DMS 273 (cell line): ENCODE measurements at regions not wholly inside any gene's neighbourhood (a gene's known extent, or its start where the extent isn't known, plus 50 kb on each side); places are given as distances from the start of the nearest gene placed in this dataset.
"Not testable (repeated sequence)": the region's sequence is repeated elsewhere in the genome, so short reads cannot be mapped to it uniquely, and the experiment has no call there.

Experiments used
- DNase-seq: peaks from one replicate; lab custom pipeline; 2025; ENCODE audit not compliant: unreplicated experiment; lab: John Stamatoyannopoulos, UW

DNA sequence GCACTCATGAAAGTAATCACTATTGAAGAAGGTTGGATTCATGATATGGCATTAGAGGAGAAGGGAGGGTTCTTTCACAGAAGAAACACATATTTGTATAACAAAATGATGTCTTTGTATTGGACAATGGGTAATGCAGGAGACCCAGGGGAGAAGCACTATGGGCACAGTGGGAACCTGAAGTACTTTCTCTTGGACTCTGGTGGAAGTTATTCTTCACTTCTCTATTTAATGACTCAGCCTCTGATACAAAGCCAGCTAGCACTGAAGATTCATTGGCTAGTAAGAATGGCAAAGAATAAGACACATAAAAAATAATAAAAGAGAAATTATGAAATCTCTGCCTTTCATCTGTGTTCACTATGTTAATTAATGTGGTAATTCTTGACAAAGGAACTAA is 149.9 kb upstream of the PRR16 start:
- no peak for DNase-seq

DNA sequence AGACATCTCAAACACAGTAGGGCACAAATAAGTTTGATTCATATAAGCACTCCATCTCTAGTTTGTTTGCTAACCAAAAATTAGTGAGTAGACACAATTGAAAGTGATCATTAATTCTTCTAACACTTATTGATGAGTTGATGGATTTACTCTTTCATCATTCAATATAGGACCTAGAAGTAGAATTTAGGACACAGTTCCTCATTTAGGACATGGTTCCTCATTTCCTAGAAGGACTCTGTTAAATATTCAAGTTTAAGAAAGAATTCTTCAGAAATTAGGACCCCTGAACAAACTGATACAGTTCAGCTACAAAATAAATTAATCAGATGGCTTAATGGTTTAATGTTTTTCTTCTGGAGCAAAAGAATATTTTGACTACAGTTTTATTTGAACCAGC is 143.5 kb upstream of the PRR16 start:
- DNase-seq: no peak

DNA sequence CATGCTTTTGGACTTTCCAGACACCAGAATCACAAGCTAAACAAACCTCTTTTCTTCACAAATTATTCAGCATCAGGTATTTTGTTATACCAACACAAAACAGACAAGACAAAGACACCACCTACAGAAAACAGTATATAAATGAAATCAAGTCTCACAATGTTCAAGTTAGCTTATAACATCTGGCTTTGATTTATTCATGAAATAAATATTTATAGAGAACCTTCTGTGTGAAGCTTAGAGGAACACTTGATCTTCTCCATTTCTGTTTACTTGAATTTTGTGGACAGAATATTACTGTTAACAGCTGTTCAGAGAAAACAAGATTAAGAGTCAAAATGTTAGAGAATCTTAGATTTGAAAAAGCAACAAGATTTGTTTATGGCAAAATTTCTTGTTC is 137.4 kb upstream of the PRR16 start:
- no peak for DNase-seq

DNA sequence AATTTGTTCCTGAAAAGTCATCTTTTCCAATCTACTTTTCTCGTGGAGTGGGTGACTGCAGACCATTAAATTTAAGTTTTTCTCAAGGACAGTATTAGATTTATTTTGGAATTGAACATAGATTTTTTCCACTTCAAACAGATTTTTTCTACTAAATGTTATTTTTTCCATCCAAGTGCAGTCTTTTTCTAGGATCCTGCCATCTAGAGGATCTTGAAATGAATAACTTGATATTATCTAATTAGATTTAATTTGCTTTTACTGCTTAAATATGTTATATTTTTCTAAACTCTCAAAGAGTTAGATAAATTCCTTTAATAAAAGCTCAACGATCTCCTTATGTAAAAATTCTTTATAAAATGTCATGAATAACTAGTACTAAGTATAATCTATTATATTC is 136.9 kb upstream of the PRR16 start:
- DNase-seq: no peak

DNA sequence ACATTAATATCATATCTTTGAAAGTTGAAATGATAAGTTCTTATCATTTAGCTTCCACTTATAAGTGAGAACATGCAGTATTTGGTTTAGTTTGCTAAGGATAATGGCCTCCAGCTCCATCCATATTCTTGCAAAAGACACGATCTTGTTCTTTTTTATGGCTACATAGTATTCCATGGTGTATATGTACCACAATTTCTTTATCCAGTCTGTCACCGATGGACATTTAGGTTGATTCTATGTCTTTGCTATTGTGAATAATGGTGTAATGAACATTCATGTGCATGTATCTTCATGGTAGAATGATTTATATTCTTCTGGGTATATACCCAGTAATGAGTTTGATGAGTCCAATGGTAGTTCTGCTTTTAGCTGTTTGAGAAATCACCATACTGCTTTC is 135.0 kb upstream of the PRR16 start:
- DNase-seq: no peak

DNA sequence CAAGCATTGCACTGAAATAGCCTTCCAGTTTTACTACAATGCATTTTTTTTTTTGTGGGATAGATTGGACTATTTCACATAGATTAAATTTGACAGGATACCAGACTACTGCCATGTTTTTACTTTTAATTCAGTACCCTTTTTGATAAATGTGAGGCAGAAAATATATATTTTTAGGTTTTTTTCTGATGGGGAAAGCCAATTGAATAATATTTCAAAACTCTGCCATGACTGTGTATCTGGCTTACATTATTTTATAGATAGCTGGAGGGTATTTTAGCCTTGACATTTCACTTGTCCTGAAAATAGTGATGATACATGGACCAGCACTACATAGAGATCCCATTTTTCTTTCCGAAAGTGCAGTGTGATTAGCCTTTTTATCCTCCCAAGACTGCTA is 133.5 kb upstream of the PRR16 start:
- DNase-seq: no peak

DNA sequence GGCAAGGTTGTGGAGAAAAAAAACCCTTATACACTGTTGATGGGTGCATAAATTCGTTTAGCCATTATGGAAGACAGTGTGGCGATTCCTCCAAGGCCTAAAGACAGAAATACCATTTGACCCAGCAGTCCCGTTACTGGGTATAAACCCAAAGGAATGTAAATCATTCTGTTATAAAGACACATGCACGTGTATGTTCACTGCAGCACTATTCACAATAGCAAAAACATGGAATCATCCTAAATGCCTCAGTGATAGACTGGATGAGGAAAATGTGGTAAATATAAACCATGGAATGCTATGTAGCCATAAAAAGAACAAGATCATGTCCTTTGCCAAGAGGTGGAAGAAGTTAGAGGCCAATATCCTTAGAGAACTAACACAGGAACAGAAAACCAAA is 119.9 kb upstream of the PRR16 start:
- DNase-seq: no peak

DNA sequence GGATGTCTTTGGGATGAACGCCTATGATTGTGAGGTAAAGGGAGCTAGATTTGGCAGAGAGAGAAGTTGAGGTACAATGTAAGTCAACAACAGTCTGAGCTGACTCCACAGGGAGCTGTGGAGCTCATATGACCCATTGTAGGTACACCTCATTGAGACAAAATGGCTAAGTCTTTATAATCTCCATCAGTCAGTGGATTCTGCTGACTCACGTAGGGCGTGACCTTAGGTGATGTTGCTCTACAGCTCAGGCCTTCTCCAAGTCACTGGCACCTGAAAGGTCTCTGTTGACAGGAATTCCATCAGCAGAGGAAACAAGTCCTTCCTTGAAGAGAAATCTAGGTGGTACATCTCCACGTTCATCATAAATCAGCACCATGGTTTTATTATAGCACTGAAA is 118.2 kb upstream of the PRR16 start:
- DNase-seq: no peak

DNA sequence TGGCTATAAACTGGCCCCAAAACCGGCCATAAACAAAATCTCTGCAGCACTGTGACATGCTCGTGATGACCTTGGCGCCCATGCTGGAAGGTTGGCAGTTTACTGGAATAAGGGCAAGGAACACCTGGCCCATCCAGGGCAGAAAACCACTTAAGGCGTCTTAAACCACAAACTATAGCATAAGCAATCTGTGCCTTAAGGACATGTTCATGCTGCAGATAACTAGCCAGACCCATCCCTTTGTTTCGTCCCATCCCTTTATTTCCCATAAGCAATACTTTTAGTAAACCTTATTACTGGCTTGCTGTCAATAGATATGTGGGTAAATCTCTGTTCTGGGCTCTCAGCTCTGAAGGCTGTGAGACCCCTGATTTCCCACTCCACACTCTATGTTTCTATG is 113.0 kb upstream of the PRR16 start:
- not testable (repeated sequence) for DNase-seq

DNA sequence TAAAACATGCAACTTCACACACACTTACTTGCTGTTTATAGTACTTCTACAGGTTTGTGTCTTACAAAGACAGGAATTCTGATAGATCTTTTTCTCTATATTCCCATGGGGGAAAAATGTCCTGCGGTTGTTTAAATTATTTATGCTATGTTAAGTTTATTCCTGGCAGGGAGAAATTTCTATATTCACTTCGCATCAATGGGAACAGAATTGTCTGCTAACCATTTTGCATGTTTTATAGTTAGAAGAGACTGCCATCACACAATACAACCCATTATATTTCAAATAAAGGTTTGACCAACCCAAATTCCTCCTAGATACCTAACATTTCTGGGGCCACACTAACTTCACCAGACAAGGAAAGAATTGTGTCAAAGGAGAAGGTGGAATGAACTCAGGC is 110.0 kb upstream of the PRR16 start:
- DNase-seq: no peak

DNA sequence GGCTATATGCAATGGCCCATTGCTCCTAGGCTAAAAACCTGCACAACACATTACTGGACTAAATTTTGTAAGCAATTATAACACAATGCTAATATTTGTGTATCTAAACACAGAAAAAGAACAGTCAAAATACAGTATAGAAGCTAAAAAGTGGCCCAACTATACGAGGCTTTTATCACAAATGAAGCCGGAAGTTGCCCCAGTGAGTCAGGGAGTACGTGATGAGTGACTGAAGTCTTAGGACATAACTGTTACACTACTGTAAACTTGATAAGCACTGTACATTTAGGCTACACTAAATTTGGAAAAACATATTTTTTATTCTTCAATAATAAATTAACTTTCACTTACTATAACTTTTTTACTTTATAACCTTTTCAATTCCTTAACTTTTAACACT is 105.2 kb upstream of the PRR16 start:
- no peak for DNase-seq

DNA sequence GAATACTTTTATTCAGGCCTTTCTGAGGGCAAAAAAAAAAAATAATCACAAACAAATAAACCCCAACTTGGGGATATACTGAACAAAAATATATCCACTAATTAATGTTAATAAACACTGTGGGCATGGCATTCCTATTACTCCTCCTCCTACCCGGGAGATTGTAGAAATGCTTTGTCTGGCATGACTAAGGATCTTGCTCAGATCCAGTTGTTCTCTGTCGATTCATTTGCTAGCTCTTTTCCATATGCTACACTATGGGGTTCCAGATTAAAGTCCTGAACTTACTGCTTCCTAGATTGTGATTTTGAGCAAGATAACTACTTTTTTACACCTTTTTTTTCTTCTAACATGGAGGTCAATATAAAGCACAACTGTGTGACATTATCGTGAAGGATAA is 102.2 kb upstream of the PRR16 start:
- DNase-seq: no peak

DNA sequence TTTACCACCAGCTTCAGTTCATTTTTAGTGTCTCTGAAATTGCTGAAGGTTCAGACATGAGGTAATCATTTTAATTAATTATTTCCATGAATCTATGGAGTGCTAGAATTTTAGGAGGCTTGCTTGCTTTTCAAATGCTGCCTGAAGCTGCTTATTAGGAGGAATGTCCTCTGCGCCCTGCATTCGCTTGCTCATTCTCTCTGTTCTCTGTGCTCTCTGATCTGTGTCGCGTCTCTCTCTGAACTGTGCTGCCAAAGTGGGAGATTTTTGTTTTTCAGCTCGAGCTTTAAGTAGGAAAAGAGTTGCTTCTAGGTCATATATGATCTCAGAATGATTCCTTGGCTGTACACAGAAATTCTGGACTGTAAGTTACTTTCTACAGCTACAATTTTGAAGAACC is 101.7 kb upstream of the PRR16 start:
- DNase-seq: no peak

DNA sequence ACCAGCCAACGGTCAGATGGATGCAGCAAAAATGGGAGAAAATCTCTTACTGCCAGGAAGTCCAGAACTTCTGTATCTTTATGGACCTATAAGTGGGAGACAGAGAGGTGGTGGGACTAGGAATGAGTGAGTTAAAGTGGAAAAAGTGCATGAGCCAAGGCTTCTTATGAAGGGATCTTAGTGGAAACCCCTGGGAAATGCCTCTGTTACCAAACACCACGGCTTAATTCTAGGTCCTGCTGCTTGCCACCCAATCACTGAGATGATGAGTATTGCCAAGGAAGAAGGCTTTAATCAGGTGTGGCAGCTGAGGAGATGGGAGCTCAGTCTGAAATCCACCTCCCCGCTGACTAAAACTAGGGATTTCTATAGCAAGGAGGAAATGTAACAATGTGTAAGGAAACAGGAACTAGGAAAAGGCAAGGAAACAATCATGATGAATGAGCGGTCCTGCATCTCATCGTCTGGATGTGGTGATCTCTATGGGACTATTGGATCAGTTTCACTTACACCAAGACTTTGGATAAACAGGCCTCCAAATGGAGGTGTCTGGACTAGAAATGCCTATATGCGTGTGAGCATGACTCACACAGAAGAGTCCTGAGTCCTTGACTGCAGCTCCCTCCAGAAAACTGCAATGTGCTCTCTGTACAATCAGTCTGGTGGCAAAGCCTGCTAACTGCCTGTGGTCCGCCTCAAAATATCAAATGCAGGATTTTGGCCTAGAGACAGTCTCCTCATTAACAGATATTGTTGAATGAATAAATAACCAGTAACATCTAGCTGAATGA is 98.2 kb upstream of the PRR16 start:
- DNase-seq: no peak

DNA sequence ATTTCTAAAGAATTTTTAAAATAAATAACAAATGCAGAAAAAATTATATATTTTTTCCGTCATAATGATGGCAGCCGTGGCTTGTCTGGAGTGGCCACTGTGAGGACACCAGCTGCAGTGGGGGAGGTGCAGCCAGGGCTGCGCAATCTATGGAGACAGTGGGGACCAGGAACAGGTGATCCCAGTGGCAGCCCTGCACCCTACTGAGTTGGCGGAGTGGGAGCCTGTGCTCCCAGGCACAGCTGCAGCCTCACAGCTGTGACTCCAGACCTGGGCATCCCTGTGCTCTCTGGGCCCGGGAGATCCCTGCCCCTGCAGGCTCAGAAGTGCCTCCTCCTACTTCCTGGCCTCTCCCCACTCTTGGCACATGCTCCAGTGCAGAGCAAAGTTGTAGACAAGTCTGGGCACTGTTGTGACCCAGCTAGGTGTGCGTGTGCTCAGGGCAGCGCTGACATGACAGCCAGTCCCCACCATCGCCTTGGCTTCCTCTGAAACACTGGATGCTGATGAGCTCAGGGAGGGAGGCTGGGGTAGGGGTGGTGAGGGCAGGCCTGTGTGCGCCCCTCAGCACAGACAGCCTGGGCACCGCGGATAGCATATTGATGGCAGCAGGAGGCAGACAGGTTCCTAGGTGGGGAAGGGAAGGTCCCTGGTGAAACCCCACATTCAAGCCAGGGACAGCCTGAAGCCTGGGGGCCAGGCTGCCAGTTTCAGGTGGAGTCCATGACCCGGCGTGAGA is 96.0 kb upstream of the PRR16 start:
- no peak for DNase-seq

DNA sequence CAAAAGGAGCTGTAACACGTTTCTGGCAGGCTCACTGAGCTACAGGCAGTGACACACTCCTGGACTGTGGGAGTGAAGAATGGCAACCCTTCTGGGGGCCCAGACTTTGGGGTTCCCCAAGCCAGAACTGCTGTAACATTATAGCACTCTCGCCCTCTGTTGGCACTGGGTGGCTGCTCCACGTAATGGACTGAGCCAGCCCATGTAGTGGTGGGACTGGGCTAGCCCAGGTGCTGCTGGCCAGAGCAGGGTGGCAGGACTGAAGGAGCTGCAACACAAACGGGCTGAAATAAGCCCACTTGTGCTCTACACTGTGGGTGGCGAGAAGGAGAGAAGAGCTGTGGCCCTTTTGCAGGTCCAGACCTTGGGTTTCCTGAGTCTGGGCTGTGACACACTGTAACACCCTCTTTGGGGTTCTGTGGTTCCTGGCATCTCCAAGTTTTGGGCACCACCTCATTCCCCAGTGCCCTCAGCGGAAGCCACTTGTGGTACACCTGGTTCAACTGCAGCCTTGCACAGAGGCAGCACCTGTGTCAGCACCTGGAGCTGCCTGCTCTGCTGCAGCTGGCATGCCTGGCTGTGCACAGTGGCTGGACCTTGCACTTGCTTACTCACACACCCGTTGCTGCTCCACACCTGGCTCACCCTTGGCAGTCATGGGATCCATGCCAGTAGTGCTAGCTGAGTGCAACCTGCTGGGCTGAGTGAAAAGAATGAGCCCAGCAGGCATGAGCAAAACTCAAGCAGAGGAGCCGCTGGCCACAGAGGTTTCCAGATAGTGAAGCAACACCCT is 95.0 kb upstream of the PRR16 start:
- DNase-seq: no peak

DNA sequence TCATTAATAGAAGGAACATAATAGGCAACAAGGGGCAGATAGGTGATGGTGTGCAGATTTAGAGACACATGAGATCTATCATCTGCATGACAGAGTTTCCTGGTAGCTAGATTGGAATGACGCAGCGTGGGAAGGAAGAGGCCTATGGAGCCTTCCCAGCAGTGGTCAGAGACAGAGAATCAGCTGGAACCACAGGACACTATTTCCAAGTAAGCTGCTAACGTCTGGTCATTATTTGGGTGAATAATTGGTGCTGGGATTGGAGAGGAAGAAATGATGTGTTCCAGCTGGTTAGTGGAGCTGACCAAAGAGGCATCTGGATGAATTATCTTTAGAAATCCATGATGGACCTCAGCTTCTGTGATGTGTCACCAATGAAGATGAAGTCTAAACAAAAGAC is 91.2 kb upstream of the PRR16 start:
- DNase-seq: no peak

DNA sequence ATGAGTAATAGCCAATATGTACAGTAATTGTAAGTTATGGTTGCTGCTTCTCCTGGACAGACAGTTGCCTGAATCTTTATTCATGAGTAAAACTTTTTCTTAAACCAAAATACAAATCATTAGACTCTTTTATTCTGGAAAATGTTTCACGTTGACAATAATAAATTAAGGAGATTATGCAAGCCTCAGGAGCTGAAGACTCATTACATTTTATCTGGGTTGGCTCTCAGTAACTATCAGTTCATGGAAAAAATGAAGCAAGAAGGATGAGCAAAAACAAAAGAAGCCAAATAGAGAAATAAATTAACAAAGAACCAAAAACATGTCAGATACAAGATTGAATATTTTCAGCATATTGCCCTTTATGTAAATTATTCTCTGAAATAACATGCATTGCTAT is 88.9 kb upstream of the PRR16 start:
- no peak for DNase-seq

DNA sequence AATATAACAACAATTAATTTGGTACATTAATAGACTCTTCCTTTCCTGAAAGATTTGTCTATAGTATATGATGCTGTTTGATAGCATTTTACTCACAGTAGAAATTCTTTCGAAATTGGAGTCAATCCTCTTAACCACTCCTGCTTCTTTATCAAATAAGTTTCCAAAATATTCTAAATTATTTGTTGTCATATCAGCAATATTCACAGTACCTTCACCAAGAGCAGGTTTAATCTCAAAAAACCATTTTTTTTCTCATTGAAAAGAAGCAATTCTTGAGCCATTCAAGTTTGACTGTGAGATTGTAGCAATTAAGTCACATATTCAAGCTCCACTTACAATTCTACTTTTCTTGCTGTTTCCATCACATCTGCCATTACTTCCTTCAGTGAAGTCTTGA is 83.5 kb upstream of the PRR16 start:
- no peak for DNase-seq

DNA sequence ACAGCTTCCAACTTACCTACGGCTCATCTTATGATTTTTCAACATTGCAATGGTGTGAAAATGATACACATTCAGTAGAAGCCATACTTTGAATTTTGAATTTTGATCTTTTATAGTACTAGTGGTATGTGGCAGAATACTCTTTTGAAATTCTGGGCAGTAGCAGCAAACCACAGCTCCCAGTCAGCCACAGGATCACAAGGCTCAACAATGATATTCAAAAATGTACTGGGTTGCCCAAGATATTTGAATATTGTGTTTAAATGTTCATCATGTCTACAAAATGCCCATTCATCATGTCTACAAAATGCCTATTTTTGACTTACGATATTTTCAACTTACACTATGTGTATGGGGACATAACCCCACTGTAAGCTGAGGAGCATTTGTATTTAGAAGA is 81.3 kb upstream of the PRR16 start:
- no peak for DNase-seq

DNA sequence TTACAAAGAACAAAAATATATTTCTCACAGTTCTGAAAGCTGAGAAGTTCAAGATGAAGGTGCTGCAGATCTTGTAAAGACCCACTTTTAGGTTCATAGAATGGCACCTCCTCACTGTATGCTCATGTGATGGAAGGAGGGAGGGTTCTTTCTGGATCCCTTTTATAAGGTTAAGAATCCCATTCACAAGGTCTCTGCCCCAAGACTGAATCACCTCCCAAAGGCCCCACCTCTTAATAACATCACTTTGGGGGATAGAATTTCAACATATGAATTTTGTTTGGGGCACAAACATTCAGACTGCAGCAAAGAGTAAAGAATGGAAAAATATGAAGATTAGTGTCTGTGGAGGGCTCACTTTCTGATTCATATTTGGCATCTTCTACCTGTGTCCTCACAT is 77.1 kb upstream of the PRR16 start:
- DNase-seq: no peak
